ENCODE measurements at regions not wholly inside any gene's neighbourhood (a gene's known extent, or its start where the extent isn't known, plus 50 kb on each side); places are given as distances from the start of the nearest gene placed in this dataset.

- no peaks in the 10 kb centered on the region for H3K27me3 ChIP-seq (ENCODE audit: control insufficient read depth, insufficient read depth, low read length)
- no peak overlapping the region for H3K4me3 ChIP-seq (ENCODE audit: low read length)
- no peak for DNase-seq (ENCODE audit: low read depth, low spot score)
- H3K4me1 ChIP-seq (ENCODE audit: control insufficient read depth, insufficient read depth, low read length) = no peaks in the 10 kb centered on the region
- no peaks in the 10 kb centered on the region for H3K9me3 ChIP-seq (ENCODE audit: control insufficient read depth, insufficient read depth, low read length)
- WGBS (ENCODE audit: insufficient coverage, insufficient read length) = no CpG with 5 or more reads among the region's 3 CpGs
- H3K36me3 ChIP-seq (ENCODE audit: control insufficient read depth, insufficient read depth, low read length) = no peaks in the 10 kb centered on the region
- no peak overlapping the region for H3K27ac ChIP-seq (ENCODE audit: low read length)
Observed at GRCh38 chr14:97319691-97320090, 522.5 kb downstream of the VRK1 start.

GRCh38 chr14:97328743-97329142, 531.6 kb downstream of the VRK1 start:
- Histone ChIP-seq H3K4me1 (ENCODE audit: control insufficient read depth, insufficient read depth, low read length) (no peaks in the 10 kb centered on the region), H3K27me3 (ENCODE audit: control insufficient read depth, insufficient read depth, low read length) (no peaks in the 10 kb centered on the region), H3K9me3 (ENCODE audit: control insufficient read depth, insufficient read depth, low read length) (no peaks in the 10 kb centered on the region), H3K36me3 (ENCODE audit: control insufficient read depth, insufficient read depth, low read length) (no peaks in the 10 kb centered on the region), H3K4me3 (ENCODE audit: low read length) (no peak overlapping the region), H3K27ac (ENCODE audit: low read length) (no peak overlapping the region)
- no peak for DNase-seq (ENCODE audit: low read depth, low spot score)
- WGBS (ENCODE audit: insufficient coverage, insufficient read length) = no CpG with 5 or more reads among the region's 3 CpGs

GRCh38 chr14:97329701-97330100, 532.5 kb downstream of the VRK1 start:
- Histone ChIP-seq H3K27me3 (ENCODE audit: control insufficient read depth, insufficient read depth, low read length) (no peaks in the 10 kb centered on the region), H3K36me3 (ENCODE audit: control insufficient read depth, insufficient read depth, low read length) (no peaks in the 10 kb centered on the region), H3K27ac (ENCODE audit: low read length) (no peak overlapping the region), H3K9me3 (ENCODE audit: control insufficient read depth, insufficient read depth, low read length) (no peaks in the 10 kb centered on the region), H3K4me1 (ENCODE audit: control insufficient read depth, insufficient read depth, low read length) (no peaks in the 10 kb centered on the region), H3K4me3 (ENCODE audit: low read length) (no peak overlapping the region)
- DNase-seq (ENCODE audit: low read depth, low spot score) = no peak
- no CpG with 5 or more reads among the region's 2 CpGs for WGBS (ENCODE audit: insufficient coverage, insufficient read length)

GRCh38 chr14:97331058-97331457, 533.9 kb downstream of the VRK1 start:
- WGBS (ENCODE audit: insufficient coverage, insufficient read length) = no CpG with 5 or more reads among the region's 3 CpGs
- no peaks in the 10 kb centered on the region for H3K36me3 ChIP-seq (ENCODE audit: control insufficient read depth, insufficient read depth, low read length)
- DNase-seq (ENCODE audit: low read depth, low spot score) = no peak
- H3K9me3 ChIP-seq (ENCODE audit: control insufficient read depth, insufficient read depth, low read length) = no peaks in the 10 kb centered on the region
- no peak overlapping the region for H3K27ac ChIP-seq (ENCODE audit: low read length)
- H3K27me3 ChIP-seq (ENCODE audit: control insufficient read depth, insufficient read depth, low read length) = no peaks in the 10 kb centered on the region
- H3K4me3 ChIP-seq (ENCODE audit: low read length) = no peak overlapping the region
- H3K4me1 ChIP-seq (ENCODE audit: control insufficient read depth, insufficient read depth, low read length) = no peaks in the 10 kb centered on the region

- no peaks in the 10 kb centered on the region for H3K27me3 ChIP-seq (ENCODE audit: control insufficient read depth, insufficient read depth, low read length)
- DNase-seq (ENCODE audit: low read depth, low spot score) = no peak
- no peaks in the 10 kb centered on the region for H3K4me1 ChIP-seq (ENCODE audit: control insufficient read depth, insufficient read depth, low read length)
- no peaks in the 10 kb centered on the region for H3K36me3 ChIP-seq (ENCODE audit: control insufficient read depth, insufficient read depth, low read length)
- no peak overlapping the region for H3K4me3 ChIP-seq (ENCODE audit: low read length)
- H3K9me3 ChIP-seq (ENCODE audit: control insufficient read depth, insufficient read depth, low read length) = no peaks in the 10 kb centered on the region
- H3K27ac ChIP-seq (ENCODE audit: low read length) = no peak overlapping the region
- no CpG with 5 or more reads among the region's 3 CpGs for WGBS (ENCODE audit: insufficient coverage, insufficient read length)
Observed at GRCh38 chr14:97331526-97331925, 534.3 kb downstream of the VRK1 start.

- no peak for DNase-seq (ENCODE audit: low read depth, low spot score)
- no peak overlapping the region for H3K27ac ChIP-seq (ENCODE audit: low read length)
- H3K36me3 ChIP-seq (ENCODE audit: control insufficient read depth, insufficient read depth, low read length) = no peaks in the 10 kb centered on the region
- WGBS (ENCODE audit: insufficient coverage, insufficient read length) = no CpG with 5 or more reads among the region's 1 CpG
- H3K27me3 ChIP-seq (ENCODE audit: control insufficient read depth, insufficient read depth, low read length) = no peaks in the 10 kb centered on the region
- no peaks in the 10 kb centered on the region for H3K4me1 ChIP-seq (ENCODE audit: control insufficient read depth, insufficient read depth, low read length)
- H3K4me3 ChIP-seq (ENCODE audit: low read length) = no peak overlapping the region
- no peaks in the 10 kb centered on the region; the same call in 1 of the 2 replicates for H3K9me3 ChIP-seq (ENCODE audit: control insufficient read depth, insufficient read depth, low read length)
Observed at GRCh38 chr14:97336179-97336578, 539.0 kb downstream of the VRK1 start.

- Histone ChIP-seq H3K4me1 (ENCODE audit: control insufficient read depth, insufficient read depth, low read length) (no peaks in the 10 kb centered on the region), H3K9me3 (ENCODE audit: control insufficient read depth, insufficient read depth, low read length) (no peaks in the 10 kb centered on the region; the same call in 1 of the 2 replicates), H3K27me3 (ENCODE audit: control insufficient read depth, insufficient read depth, low read length) (no peaks in the 10 kb centered on the region), H3K27ac (ENCODE audit: low read length) (no peak overlapping the region), H3K36me3 (ENCODE audit: control insufficient read depth, insufficient read depth, low read length) (no peaks in the 10 kb centered on the region), H3K4me3 (ENCODE audit: low read length) (no peak overlapping the region)
- no CpG with 5 or more reads among the region's 5 CpGs for WGBS (ENCODE audit: insufficient coverage, insufficient read length)
- no peak for DNase-seq (ENCODE audit: low read depth, low spot score)
Observed at GRCh38 chr14:97336816-97337215, 539.6 kb downstream of the VRK1 start.

GRCh38 chr14:97337267-97337666, 540.1 kb downstream of the VRK1 start:
- Histone ChIP-seq H3K27ac (ENCODE audit: low read length) (no peak overlapping the region), H3K4me3 (ENCODE audit: low read length) (no peak overlapping the region), H3K9me3 (ENCODE audit: control insufficient read depth, insufficient read depth, low read length) (no peaks in the 10 kb centered on the region; the same call in 1 of the 2 replicates), H3K36me3 (ENCODE audit: control insufficient read depth, insufficient read depth, low read length) (no peaks in the 10 kb centered on the region), H3K27me3 (ENCODE audit: control insufficient read depth, insufficient read depth, low read length) (no peaks in the 10 kb centered on the region), H3K4me1 (ENCODE audit: control insufficient read depth, insufficient read depth, low read length) (no peaks in the 10 kb centered on the region)
- no peak for DNase-seq (ENCODE audit: low read depth, low spot score)
- no CpG with 5 or more reads among the region's 3 CpGs for WGBS (ENCODE audit: insufficient coverage, insufficient read length)

- H3K4me1 ChIP-seq (ENCODE audit: control insufficient read depth, insufficient read depth, low read length) = no peaks in the 10 kb centered on the region
- no peaks in the 10 kb centered on the region; the same call in 1 of the 2 replicates for H3K9me3 ChIP-seq (ENCODE audit: control insufficient read depth, insufficient read depth, low read length)
- H3K27me3 ChIP-seq (ENCODE audit: control insufficient read depth, insufficient read depth, low read length) = no peaks in the 10 kb centered on the region
- no peak overlapping the region for H3K27ac ChIP-seq (ENCODE audit: low read length)
- no CpG with 5 or more reads among the region's 2 CpGs for WGBS (ENCODE audit: insufficient coverage, insufficient read length)
- DNase-seq (ENCODE audit: low read depth, low spot score) = no peak
- H3K4me3 ChIP-seq (ENCODE audit: low read length) = no peak overlapping the region
- H3K36me3 ChIP-seq (ENCODE audit: control insufficient read depth, insufficient read depth, low read length) = no peaks in the 10 kb centered on the region
Observed at GRCh38 chr14:97337670-97338069, 540.5 kb downstream of the VRK1 start.

GRCh38 chr14:97344666-97345065, 547.5 kb downstream of the VRK1 start:
- DNase-seq (ENCODE audit: low read depth, low spot score) = no peak
- no peak overlapping the region for H3K27ac ChIP-seq (ENCODE audit: low read length)
- H3K36me3 ChIP-seq (ENCODE audit: control insufficient read depth, insufficient read depth, low read length) = no peaks in the 10 kb centered on the region
- no peaks in the 10 kb centered on the region for H3K27me3 ChIP-seq (ENCODE audit: control insufficient read depth, insufficient read depth, low read length)
- no CpG with 5 or more reads among the region's 4 CpGs for WGBS (ENCODE audit: insufficient coverage, insufficient read length)
- H3K4me3 ChIP-seq (ENCODE audit: low read length) = no peak overlapping the region
- no peaks in the 10 kb centered on the region; the same call in 1 of the 2 replicates for H3K9me3 ChIP-seq (ENCODE audit: control insufficient read depth, insufficient read depth, low read length)
- H3K4me1 ChIP-seq (ENCODE audit: control insufficient read depth, insufficient read depth, low read length) = no peaks in the 10 kb centered on the region

GRCh38 chr14:97346675-97347074, 549.5 kb downstream of the VRK1 start:
- H3K9me3 ChIP-seq (ENCODE audit: control insufficient read depth, insufficient read depth, low read length) = no peaks in the 10 kb centered on the region
- no peaks in the 10 kb centered on the region for H3K4me1 ChIP-seq (ENCODE audit: control insufficient read depth, insufficient read depth, low read length)
- WGBS (ENCODE audit: insufficient coverage, insufficient read length) = no CpG with 5 or more reads among the region's 3 CpGs
- H3K27me3 ChIP-seq (ENCODE audit: control insufficient read depth, insufficient read depth, low read length) = no peaks in the 10 kb centered on the region; the same call in 1 of the 2 replicates
- H3K4me3 ChIP-seq (ENCODE audit: low read length) = no peak overlapping the region
- H3K36me3 ChIP-seq (ENCODE audit: control insufficient read depth, insufficient read depth, low read length) = no peaks in the 10 kb centered on the region
- no peak for DNase-seq (ENCODE audit: low read depth, low spot score)
- no peak overlapping the region for H3K27ac ChIP-seq (ENCODE audit: low read length)
